Motor neuron (in vitro differentiated cells): ENCODE measurements at regions not wholly inside any gene's neighbourhood (a gene's known extent, or its start where the extent isn't known, plus 50 kb on each side); places are given as distances from the start of the nearest gene placed in this dataset.

Experiments used
- ATAC-seq, 8 experiments: fragments of 200-7000 bp; cut with Tn5 transposase; replicated peaks in 6 of 8; 2 replicates each; pipeline ENCODE4 v1.8.0; 2021; ENCODE audit warnings: mild to moderate bottlenecking in 8 of 8, moderate library complexity in 8 of 8
- H3K27ac ChIP-seq, 2 donors: fragments of 250-450 bp; sonication (Bioruptor Pico); 2 replicates each; pipeline ENCODE4 v1.9.0; 2021; ENCODE audit warnings: antibody characterized with exemption in 2 of 2, mild to moderate bottlenecking in 2 of 2, moderate library complexity in 1 of 2
- H3K4me1 ChIP-seq, 2 donors: fragments of 250-450 bp; sonication (Bioruptor Pico); replicated peaks in 1 of 2; 2 replicates each; pipeline ENCODE4 v1.6.1; 2021; ENCODE audit warnings: antibody characterized with exemption in 2 of 2, mild to moderate bottlenecking in 2 of 2, moderate library complexity in 1 of 2
- H3K4me3 ChIP-seq, 5 donors: fragments of 250-450 bp; sonication (Bioruptor Pico); 2 replicates each; pipeline ENCODE4 v1.9.0; 2021; ENCODE audit warnings: antibody characterized with exemption in 5 of 5, mild to moderate bottlenecking in 5 of 5, moderate library complexity in 4 of 5
- WGBS, 10 experiments: fragments of 450-650 bp; shearing (Covaris generic); methylation state at CpG; one replicate each; pipeline ENCODE4 v1.0.0; 2022; 5-methylcytosine and 5-hydroxymethylcytosine counted together
- in situ Hi-C, 9 experiments: fragments of 400-800 bp; cut with MboI; loops; one replicate each; pipeline ENCODE4 v1.15.0; 2021; ENCODE audit warnings: low sequenced_read_pairs in 9 of 9, low pct_unique_long_range_greater_than_20kb in 2 of 9; ENCODE audit not compliant: unreplicated experiment in 9 of 9

DNA sequence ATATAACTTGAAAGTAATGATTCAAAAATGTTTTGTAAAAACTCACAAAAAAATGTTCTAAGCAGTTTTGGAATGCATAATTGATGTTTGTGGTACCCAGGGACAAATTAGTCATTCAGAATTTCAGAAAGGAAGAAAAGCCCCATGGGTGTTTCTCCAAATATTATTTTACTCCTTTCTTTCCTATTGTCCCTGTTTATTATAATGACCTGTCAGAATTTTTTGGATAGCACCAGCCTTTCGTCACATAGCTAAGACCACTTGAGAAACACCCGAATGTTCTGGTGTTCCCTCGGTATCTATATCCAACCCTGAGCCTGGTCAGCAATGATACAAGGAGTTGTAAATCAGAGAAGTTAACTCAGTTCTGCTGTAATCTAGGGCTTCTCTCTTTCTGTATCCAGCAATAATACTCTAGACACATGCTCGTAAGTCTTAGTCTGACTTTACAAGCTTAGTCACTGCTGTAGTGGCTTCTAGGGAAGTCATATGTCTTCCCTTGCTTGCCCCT lies 64.8 kb upstream of the MEOX2 start:
- WGBS, 10 experiments: 9 to 100% (median 89%) methylated on average over 1 to 4 of the region's 4 CpGs; no CpG with 5 or more reads in 1 of the 10 experiments
- in situ Hi-C loops: no loop called here
- Histone ChIP-seq H3K4me3 (no peak overlapping the region), H3K27ac (no peak overlapping the region), H3K4me1 (no peaks in the 10 kb centered on the region)
- ATAC-seq: peak in 1 of 8 experiments; percentile 31

DNA sequence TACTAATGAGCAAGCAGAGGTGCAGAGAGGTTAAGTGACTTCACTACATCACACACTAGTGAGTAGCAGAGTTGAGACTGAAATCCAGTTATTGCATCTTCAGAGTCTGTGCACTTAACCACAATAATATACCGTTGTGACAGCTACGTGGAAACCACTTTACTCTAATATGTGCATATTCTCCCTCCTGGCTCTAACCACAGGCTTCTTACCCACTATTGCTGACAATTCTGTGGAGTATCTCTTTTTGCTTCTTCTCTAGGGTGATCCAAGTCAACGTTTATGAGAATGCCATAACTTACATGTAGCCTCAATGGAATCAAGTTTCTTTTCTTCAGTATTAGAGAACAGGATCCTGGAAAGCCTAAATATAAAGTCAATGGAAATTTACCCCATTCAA lies 64.2 kb upstream of the MEOX2 start:
- peak in 3 of 8 experiments; percentile 26 to 76 (median 69) for ATAC-seq
- no peaks in the 10 kb centered on the region for H3K4me1 ChIP-seq
- WGBS, 10 experiments: 0 to 100% (median 78%) methylated on average over 1 to 3 of the region's 3 CpGs; no CpG with 5 or more reads in 2 of the 10 experiments
- no peak overlapping the region for H3K4me3 ChIP-seq
- no peak overlapping the region for H3K27ac ChIP-seq
- in situ Hi-C loops: no loop called here

DNA sequence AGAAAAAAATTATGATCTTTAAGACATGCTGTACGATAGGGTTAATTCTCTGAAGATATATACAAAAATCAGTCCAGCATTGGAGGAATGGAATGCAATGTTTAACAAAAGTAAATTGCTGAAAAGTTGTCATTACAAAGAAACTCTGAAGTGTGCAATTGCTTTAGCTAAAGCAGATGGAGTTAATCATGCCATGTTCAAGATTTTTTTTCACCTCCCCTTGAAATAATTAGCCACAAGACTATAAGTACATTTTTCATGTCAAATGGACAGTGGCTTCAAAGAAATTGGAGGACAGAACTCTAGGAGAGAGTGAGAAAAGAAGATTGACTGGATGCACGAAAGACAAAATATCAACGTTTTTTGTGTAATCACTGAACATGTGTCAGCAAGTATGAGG lies 63.1 kb upstream of the MEOX2 start:
- Histone ChIP-seq H3K27ac (no peak overlapping the region), H3K4me3 (no peak overlapping the region), H3K4me1 (no peaks in the 10 kb centered on the region)
- WGBS, 10 experiments: 58 to 85% (median 76%) methylated on average over 3 of the region's 3 CpGs; no CpG with 5 or more reads in 1 of the 10 experiments
- in situ Hi-C loops: loop anchor here in 1 of 9 experiments (25.0 kb wide), 1 partner anchor 313 kb away; no protein-coding TSS in a partner anchor
- no peak for ATAC-seq

DNA sequence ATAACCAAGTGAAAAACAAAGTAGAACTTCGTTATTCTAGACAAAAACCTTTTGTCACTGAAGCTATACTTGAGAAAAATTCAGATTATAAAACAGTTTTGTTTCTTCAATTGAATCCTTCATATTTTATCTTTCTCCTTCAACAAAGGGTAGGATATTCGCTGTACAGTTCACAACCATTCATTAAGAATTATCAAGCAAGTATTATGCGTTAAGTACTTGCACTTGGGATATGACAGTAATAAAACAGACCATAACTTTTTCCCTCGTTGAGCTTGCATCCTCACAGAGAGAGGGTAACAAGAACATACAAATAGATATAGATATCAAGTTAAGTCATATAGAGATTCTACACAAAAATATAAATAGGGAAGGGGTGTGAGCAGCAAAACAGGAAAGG lies 61.2 kb upstream of the MEOX2 start:
- H3K4me1 ChIP-seq: no peaks in the 10 kb centered on the region
- no peak overlapping the region for H3K27ac ChIP-seq
- whole genome bisulfite sequencing, 10 experiments: 38 to 95% (median 66%) methylated on average over 1 to 4 of the region's 4 CpGs
- ATAC-seq: no peak
- in situ Hi-C loops: loop anchor here in 1 of 9 experiments (25.0 kb wide), 1 partner anchor 315 kb away; no protein-coding TSS in a partner anchor
- no peak overlapping the region for H3K4me3 ChIP-seq

DNA sequence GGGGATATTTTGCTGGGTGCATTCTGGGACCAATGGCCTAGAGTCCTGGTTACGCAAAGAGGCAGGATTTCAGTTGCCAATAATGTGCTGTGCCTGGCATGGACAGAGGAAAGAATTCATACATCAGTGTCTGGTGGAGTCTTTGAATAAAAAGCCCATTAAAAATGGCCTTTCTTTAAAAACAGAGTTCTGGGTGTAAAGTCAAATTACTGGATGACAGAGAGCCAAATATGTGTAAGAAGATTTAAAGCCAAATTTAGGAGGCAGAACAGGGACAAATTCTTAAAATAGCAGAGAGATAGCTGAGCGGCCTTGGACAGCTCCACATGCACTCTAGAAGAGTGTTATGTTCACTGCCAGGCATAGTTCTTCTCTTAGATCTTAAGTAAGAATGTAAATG lies 60.8 kb upstream of the MEOX2 start:
- Histone ChIP-seq H3K4me1 (no peaks in the 10 kb centered on the region), H3K27ac (no peak overlapping the region), H3K4me3 (no peak overlapping the region)
- in situ Hi-C loops: loop anchor here in 1 of 9 experiments (25.0 kb wide), 1 partner anchor 315 kb away; no protein-coding TSS in a partner anchor
- ATAC-seq: no peak
- WGBS, 10 experiments: 50 to 100% (median 83%) methylated on average over 1 to 2 of the region's 2 CpGs; no CpG with 5 or more reads in 2 of the 10 experiments

DNA sequence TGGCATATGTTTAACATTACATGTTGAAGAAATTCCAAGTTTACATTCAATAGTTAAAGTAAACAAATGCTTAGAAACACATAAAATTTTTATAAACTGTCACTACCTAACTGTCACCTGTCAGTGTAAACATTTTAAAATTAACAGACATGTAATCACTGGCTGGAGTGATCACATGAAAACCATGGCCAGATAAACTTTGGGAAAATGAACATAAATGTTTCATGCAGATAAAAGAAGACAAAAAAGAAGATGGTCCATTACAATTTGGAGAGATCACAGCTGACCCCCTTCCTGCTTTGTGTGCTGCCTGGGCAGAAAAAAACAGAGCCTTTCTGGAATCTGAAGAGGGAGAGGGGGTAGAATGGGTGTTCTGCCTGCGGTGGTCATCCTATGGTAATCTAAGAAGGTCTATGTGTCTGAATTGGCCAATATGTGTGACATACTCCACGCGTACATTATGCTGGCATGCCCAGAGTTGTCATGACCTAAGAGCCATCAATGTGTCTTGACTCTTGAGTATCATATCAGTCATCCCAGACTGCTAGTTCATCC lies 57.5 kb upstream of the MEOX2 start:
- in situ Hi-C loops: loop anchor here in 1 of 9 experiments (25.0 kb wide), 1 partner anchor 318 kb away; no protein-coding TSS in a partner anchor
- whole genome bisulfite sequencing, 10 experiments: 0 to 100% (median 100%) methylated on average over 1 to 3 of the region's 3 CpGs; no CpG with 5 or more reads in 3 of the 10 experiments
- H3K4me1 ChIP-seq: no peaks in the 10 kb centered on the region
- ATAC-seq: no peak
- no peak overlapping the region for H3K27ac ChIP-seq
- H3K4me3 ChIP-seq: no peak overlapping the region

DNA sequence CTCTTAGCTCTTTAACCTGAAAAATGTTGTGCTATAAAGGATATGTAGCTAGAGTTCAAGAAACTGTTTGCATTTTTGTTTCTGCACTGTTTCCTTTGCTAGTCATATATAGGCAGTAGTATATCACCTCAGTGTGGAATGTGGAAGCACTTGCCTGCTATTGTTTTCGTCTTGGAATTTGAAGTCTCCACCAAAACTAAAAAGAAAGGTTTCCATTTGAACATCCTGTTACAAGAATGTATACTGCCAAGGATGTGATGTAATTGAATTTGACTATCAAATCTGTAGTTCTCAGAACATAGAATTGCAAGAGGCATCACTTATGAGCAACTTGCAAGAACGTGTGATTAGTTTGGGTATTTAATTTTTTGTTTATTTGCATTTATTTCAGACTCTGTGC lies 51.1 kb upstream of the MEOX2 start:
- Histone ChIP-seq H3K27ac (no peak overlapping the region), H3K4me3 (no peak overlapping the region), H3K4me1 (no peaks in the 10 kb centered on the region)
- ATAC-seq: no peak
- WGBS, 10 experiments: 15 to 84% (median 72%) methylated on average over 1 to 2 of the region's 2 CpGs; no CpG with 5 or more reads in 1 of the 10 experiments
- in situ Hi-C loops: loop anchor here in 1 of 9 experiments (25.0 kb wide), 1 partner anchor 325 kb away; no protein-coding TSS in a partner anchor
